Right lobe of liver (tissue), 4 donors: ENCODE measurements at regions not wholly inside any gene's neighbourhood (a gene's known extent, or its start where the extent isn't known, plus 50 kb on each side); places are given as distances from the start of the nearest gene placed in this dataset.

ENCODE experiments used
- CTCF ChIP-seq, 4 donors: fragments of 200-600 bp in 3 of 4; fragments of 450-650 bp in 1 of 4; IDR thresholded peaks; one replicate each; pipeline versions ENCODE4 v1.5.1 to v1.8.0; 2016 to 2022; ENCODE audit warnings: antibody characterized with exemption in 4 of 4, mild to moderate bottlenecking in 2 of 4
- POLR2A ChIP-seq: fragments of 450-650 bp; IDR thresholded peaks from one replicate; pipeline ENCODE4 v1.6.1; 2017; ENCODE audit warnings: antibody characterized with exemption, mild to moderate bottlenecking
- donor health status: DM: no; HTN: no; CAD: no.
- donor health status: DM: no; HTN: no; CAD: no.
- donor health status: DM: no; HTN: yes; CAD: no.

GRCh38 chr6:2579804-2580570, 170.7 kb downstream of the MYLK4 start:
- TF ChIP-seq CTCF (IDR thresholded peaks at IDR 0.05) (no peak), POLR2A (no peak)
